ENCODE measurements at regions not wholly inside any gene's neighbourhood (a gene's known extent, or its start where the extent isn't known, plus 50 kb on each side); places are given as distances from the start of the nearest gene placed in this dataset.
"Not testable (repeated sequence)": the region's sequence is repeated elsewhere in the genome, so short reads cannot be mapped to it uniquely, and the experiment has no call there.

DNA sequence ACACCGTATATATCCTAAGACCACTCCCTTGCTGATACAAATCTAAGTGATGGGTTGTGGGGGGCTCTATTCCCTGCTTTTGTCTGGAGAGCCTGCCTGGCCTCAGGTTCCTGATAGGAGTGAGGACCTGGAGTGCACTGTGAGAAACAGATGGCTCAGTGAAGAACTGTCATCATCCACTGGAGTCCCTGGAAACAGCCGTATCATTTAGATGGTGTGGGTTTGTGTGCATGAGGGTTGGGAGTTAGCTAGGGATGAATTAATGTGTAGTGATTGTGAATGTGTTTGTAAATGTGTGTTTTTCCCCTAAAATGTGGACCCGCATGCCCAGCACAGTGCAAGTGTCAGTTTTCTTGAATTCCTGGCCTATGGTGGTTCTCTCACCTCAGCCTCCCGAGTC is 111.6 kb downstream of the CRYBB2 start:
- Histone ChIP-seq H3K9me3 (ENCODE audit: control insufficient read depth, insufficient read depth, low read length) (no peaks in the 10 kb centered on the region), H3K27ac (ENCODE audit: low read depth, low read length) (no peak overlapping the region), H3K4me3 (ENCODE audit: low read depth, low read length) (no peak overlapping the region), H3K4me1 (ENCODE audit: control insufficient read depth, insufficient read depth, low read length) (no peaks in the 10 kb centered on the region), H3K36me3 (ENCODE audit: control insufficient read depth, insufficient read depth, low read length) (no peaks in the 10 kb centered on the region), H3K27me3 (ENCODE audit: control insufficient read depth, insufficient read depth, low read length) (no peaks in the 10 kb centered on the region)
- WGBS (ENCODE audit: insufficient coverage) = 70% methylated on average over 1 of the region's 4 CpGs
- DNase-seq (ENCODE audit: low read depth in 4 of 6, low spot score in 6 of 6) = no peak

- H3K9me3 ChIP-seq (ENCODE audit: control insufficient read depth, insufficient read depth, low read length); H3K27me3 ChIP-seq (ENCODE audit: control insufficient read depth, insufficient read depth, low read length); H3K36me3 ChIP-seq (ENCODE audit: control insufficient read depth, insufficient read depth, low read length); H3K4me3 ChIP-seq (ENCODE audit: low read depth, low read length); H3K27ac ChIP-seq (ENCODE audit: low read depth, low read length); DNase-seq (ENCODE audit: low read depth in 4 of 6, low spot score in 6 of 6); H3K4me1 ChIP-seq (ENCODE audit: control insufficient read depth, insufficient read depth, low read length): not testable (repeated sequence)
- 94% methylated on average over 3 of the region's 5 CpGs for WGBS (ENCODE audit: insufficient coverage)
Measured at GRCh38 chr22:25331911-25332310, 112.5 kb downstream of the CRYBB2 start.

DNA sequence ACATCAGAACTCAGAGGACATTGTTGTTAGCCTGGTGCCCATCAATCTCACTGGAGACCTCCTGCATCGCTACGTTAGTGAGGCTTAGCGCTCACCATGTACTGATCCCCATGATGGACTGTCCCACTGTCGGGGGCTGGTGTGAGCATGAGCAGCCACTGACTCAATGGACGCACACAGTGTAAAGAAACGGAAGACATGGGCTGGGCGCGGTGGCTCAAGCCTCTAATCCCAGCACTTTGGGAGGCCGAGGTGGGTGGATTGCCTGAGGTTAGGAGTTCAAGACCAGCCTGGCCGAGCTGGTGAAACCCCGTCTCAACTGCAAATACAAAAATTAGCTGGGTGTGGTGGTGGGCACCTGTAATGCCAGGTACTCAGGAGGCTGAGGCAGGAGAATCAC is 112.9 kb downstream of the CRYBB2 start:
- Histone ChIP-seq H3K36me3 (ENCODE audit: control insufficient read depth, insufficient read depth, low read length) (no peaks in the 10 kb centered on the region), H3K4me1 (ENCODE audit: control insufficient read depth, insufficient read depth, low read length) (no peaks in the 10 kb centered on the region), H3K4me3 (ENCODE audit: low read depth, low read length) (no peak overlapping the region), H3K27me3 (ENCODE audit: control insufficient read depth, insufficient read depth, low read length) (no peaks in the 10 kb centered on the region), H3K27ac (ENCODE audit: low read depth, low read length) (no peak overlapping the region), H3K9me3 (ENCODE audit: control insufficient read depth, insufficient read depth, low read length) (no peaks in the 10 kb centered on the region)
- 93% methylated on average over 11 of the region's 11 CpGs for WGBS (ENCODE audit: insufficient coverage)
- no peak for DNase-seq (ENCODE audit: low read depth in 4 of 6, low spot score in 6 of 6)

DNA sequence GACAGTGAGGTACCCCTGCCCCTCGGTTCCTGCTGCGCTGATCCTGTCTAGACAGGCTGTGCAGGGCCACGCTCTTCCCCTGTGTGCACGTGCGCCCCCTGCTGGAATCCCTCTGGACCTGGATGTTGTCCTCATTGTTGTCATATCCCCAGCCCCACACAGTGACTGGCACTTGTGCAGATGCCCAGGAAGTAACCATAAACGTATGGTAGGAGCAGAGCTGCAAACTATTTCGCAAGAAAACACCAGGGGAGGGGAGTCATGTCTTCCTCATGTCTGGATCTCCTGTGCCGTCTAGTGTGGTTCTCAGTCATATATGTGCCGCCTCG is 114.7 kb downstream of the CRYBB2 start:
- H3K4me3 ChIP-seq (ENCODE audit: low read depth, low read length) = no peak overlapping the region
- H3K9me3 ChIP-seq (ENCODE audit: control insufficient read depth, insufficient read depth, low read length) = no peaks in the 10 kb centered on the region
- no peaks in the 10 kb centered on the region for H3K36me3 ChIP-seq (ENCODE audit: control insufficient read depth, insufficient read depth, low read length)
- no peak overlapping the region for H3K27ac ChIP-seq (ENCODE audit: low read depth, low read length)
- H3K27me3 ChIP-seq (ENCODE audit: control insufficient read depth, insufficient read depth, low read length) = no peaks in the 10 kb centered on the region
- peak in 2 of 6 donors; percentile 34 to 35 for DNase-seq (ENCODE audit: low read depth in 4 of 6, low spot score in 6 of 6)
- WGBS (ENCODE audit: insufficient coverage) = 37% methylated on average over 10 of the region's 10 CpGs
- H3K4me1 ChIP-seq (ENCODE audit: control insufficient read depth, insufficient read depth, low read length) = no peaks in the 10 kb centered on the region

GRCh38 chr22:25334631-25335030 is 115.2 kb downstream of the CRYBB2 start:
- H3K27ac ChIP-seq (ENCODE audit: low read depth, low read length) = not testable (repeated sequence)

GRCh38 chr22:25335276-25335675 is 115.8 kb downstream of the CRYBB2 start:
- WGBS (ENCODE audit: insufficient coverage) = 83% methylated on average over 4 of the region's 4 CpGs

More at GRCh38 chr22:25334631-25335030, 115.2 kb downstream of the CRYBB2 start:
- DNase-seq (ENCODE audit: low read depth in 4 of 6, low spot score in 6 of 6); H3K27me3 ChIP-seq (ENCODE audit: control insufficient read depth, insufficient read depth, low read length); H3K4me3 ChIP-seq (ENCODE audit: low read depth, low read length); H3K4me1 ChIP-seq (ENCODE audit: control insufficient read depth, insufficient read depth, low read length); H3K9me3 ChIP-seq (ENCODE audit: control insufficient read depth, insufficient read depth, low read length); H3K36me3 ChIP-seq (ENCODE audit: control insufficient read depth, insufficient read depth, low read length): not testable (repeated sequence)
- no CpG with 5 or more reads among the region's 17 CpGs for WGBS (ENCODE audit: insufficient coverage)

GRCh38 chr22:25340536-25340935 is 121.1 kb downstream of the CRYBB2 start:
- WGBS (ENCODE audit: insufficient coverage) = no CpG with 5 or more reads among the region's 5 CpGs
- DNase-seq (ENCODE audit: low read depth in 4 of 6, low spot score in 6 of 6); H3K27me3 ChIP-seq (ENCODE audit: control insufficient read depth, insufficient read depth, low read length): not testable (repeated sequence)

More at GRCh38 chr22:25335276-25335675, 115.8 kb downstream of the CRYBB2 start:
- not testable (repeated sequence) for DNase-seq (ENCODE audit: low read depth in 4 of 6, low spot score in 6 of 6); H3K9me3 ChIP-seq (ENCODE audit: control insufficient read depth, insufficient read depth, low read length); H3K36me3 ChIP-seq (ENCODE audit: control insufficient read depth, insufficient read depth, low read length); H3K27me3 ChIP-seq (ENCODE audit: control insufficient read depth, insufficient read depth, low read length); H3K4me3 ChIP-seq (ENCODE audit: low read depth, low read length); H3K27ac ChIP-seq (ENCODE audit: low read depth, low read length); H3K4me1 ChIP-seq (ENCODE audit: control insufficient read depth, insufficient read depth, low read length)

GRCh38 chr22:25344366-25344765 is 124.9 kb downstream of the CRYBB2 start:
- H3K27ac ChIP-seq (ENCODE audit: low read depth, low read length); H3K27me3 ChIP-seq (ENCODE audit: control insufficient read depth, insufficient read depth, low read length); H3K4me1 ChIP-seq (ENCODE audit: control insufficient read depth, insufficient read depth, low read length); H3K9me3 ChIP-seq (ENCODE audit: control insufficient read depth, insufficient read depth, low read length); DNase-seq (ENCODE audit: low read depth in 4 of 6, low spot score in 6 of 6); H3K4me3 ChIP-seq (ENCODE audit: low read depth, low read length): not testable (repeated sequence)
- H3K36me3 ChIP-seq (ENCODE audit: control insufficient read depth, insufficient read depth, low read length) = peaks cover 16% of the 10 kb centered on the region
- WGBS (ENCODE audit: insufficient coverage) = 96% methylated on average over 9 of the region's 10 CpGs

More at GRCh38 chr22:25340536-25340935, 121.1 kb downstream of the CRYBB2 start:
- not testable (repeated sequence) for H3K27ac ChIP-seq (ENCODE audit: low read depth, low read length); H3K4me3 ChIP-seq (ENCODE audit: low read depth, low read length); H3K4me1 ChIP-seq (ENCODE audit: control insufficient read depth, insufficient read depth, low read length); H3K36me3 ChIP-seq (ENCODE audit: control insufficient read depth, insufficient read depth, low read length); H3K9me3 ChIP-seq (ENCODE audit: control insufficient read depth, insufficient read depth, low read length)

DNA sequence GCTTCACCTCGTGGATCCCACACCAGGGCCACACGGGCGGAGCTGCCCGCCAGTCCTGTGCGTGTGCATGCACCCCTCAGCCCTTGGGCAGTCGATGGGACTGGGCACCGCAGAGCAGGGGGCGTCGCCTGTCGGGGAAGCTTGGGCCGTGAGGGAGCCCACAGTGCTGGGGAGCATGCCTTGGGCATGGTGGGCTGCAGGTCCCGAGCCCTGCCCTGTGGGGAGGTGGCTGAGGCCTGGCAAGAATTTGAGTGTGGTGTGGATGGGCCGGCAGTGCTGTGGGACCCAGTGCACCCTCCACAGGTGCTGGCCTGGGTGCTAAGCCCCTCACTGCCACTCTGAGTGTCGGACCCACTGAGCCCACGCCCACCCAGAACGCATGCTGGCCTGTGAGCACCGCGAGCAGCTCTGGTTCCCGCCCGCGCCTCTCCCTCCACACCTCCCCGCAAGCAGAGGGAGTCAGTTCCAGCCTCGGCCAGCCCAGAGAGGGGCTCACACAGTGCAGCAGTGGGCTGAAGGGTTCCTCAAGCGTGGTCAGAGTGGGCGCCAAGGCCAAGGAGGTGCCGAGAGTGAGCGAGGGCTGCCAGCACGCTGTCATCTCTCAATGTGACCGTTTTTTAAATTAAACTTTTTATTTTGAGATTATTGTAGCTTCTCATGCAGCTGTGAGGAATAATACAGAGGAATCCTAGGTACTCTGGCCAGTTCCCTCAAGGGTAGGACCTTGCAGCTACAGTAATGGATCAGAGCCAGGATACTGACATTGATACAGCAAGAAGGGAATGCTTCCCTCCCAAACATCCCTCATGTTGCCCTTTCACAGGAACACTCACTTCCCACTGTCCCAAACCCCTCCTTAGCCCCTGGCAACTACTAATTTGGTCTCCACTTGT is 127.7 kb downstream of the CRYBB2 start:
- 94% methylated on average over 28 of the region's 29 CpGs for WGBS (ENCODE audit: insufficient coverage)
- H3K27ac ChIP-seq (ENCODE audit: low read depth, low read length) = no peak overlapping the region
- no peak for DNase-seq (ENCODE audit: low read depth in 4 of 6, low spot score in 6 of 6)
- H3K9me3 ChIP-seq (ENCODE audit: control insufficient read depth, insufficient read depth, low read length) = no peaks in the 10 kb centered on the region
- peaks cover 31% of the 10 kb centered on the region for H3K36me3 ChIP-seq (ENCODE audit: control insufficient read depth, insufficient read depth, low read length)
- H3K27me3 ChIP-seq (ENCODE audit: control insufficient read depth, insufficient read depth, low read length) = no peaks in the 10 kb centered on the region
- H3K4me1 ChIP-seq (ENCODE audit: control insufficient read depth, insufficient read depth, low read length) = no peaks in the 10 kb centered on the region
- no peak overlapping the region for H3K4me3 ChIP-seq (ENCODE audit: low read depth, low read length)

DNA sequence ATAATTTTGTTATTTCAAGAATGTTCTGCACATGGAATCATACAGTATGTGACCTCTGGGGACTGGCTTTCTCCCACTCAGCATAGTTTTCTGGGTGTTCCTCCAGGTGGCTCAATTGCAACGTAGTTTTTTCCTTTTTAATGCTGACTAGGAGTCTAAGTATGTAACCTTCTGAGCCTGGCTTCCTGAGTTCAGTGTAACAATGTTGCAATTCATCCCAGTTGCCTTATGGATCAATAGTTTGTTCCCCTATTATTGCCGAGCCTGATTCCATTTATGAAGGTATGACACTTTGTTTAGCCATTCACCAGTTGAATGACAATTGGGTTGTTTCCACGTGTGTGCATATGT is 128.3 kb downstream of the CRYBB2 start:
- H3K36me3 ChIP-seq (ENCODE audit: control insufficient read depth, insufficient read depth, low read length) = peaks cover 34% of the 10 kb centered on the region
- WGBS (ENCODE audit: insufficient coverage) = 80% methylated on average over 1 of the region's 3 CpGs
- DNase-seq (ENCODE audit: low read depth in 4 of 6, low spot score in 6 of 6) = no peak
- no peak overlapping the region for H3K27ac ChIP-seq (ENCODE audit: low read depth, low read length)
- no peaks in the 10 kb centered on the region for H3K9me3 ChIP-seq (ENCODE audit: control insufficient read depth, insufficient read depth, low read length)
- no peaks in the 10 kb centered on the region for H3K4me1 ChIP-seq (ENCODE audit: control insufficient read depth, insufficient read depth, low read length)
- H3K4me3 ChIP-seq (ENCODE audit: low read depth, low read length) = no peak overlapping the region
- H3K27me3 ChIP-seq (ENCODE audit: control insufficient read depth, insufficient read depth, low read length) = no peaks in the 10 kb centered on the region
